ENCODE measurements at regions not wholly inside any gene's neighbourhood (a gene's known extent, or its start where the extent isn't known, plus 50 kb on each side); places are given as distances from the start of the nearest gene placed in this dataset.
"Not testable (repeated sequence)": the region's sequence is repeated elsewhere in the genome, so short reads cannot be mapped to it uniquely, and the experiment has no call there.

DNA sequence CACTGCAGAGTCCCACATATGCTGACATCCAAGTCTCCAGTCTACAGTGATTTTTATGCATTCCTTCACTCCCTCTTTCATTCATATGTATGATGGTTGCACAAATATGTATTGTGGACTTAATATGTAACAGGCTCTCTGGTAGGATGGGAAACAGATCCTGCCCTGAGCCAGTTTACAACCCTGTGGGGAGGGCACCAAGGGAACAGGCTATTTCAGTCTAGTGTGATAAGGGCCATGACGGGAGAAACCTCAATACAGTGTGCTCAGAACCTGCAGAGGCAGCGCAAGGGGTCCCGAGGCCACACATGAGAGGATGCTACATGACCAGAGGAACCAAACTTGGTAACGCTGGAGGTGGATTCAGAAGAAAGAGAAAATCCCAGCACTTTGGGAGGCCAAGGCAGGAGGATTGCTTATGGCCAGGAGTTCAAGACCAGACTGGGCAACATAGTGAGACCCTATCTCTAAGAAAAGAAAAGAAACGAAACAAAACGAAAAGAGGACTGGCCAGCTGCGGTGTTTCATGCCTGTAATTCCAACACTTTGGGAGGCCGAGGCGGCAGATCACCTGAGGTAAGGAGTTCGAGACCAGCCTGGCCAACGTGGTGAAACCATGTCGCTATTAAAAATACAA, 249.8 kb upstream of the JARID2 start:
- no peak for DNase-seq

DNA sequence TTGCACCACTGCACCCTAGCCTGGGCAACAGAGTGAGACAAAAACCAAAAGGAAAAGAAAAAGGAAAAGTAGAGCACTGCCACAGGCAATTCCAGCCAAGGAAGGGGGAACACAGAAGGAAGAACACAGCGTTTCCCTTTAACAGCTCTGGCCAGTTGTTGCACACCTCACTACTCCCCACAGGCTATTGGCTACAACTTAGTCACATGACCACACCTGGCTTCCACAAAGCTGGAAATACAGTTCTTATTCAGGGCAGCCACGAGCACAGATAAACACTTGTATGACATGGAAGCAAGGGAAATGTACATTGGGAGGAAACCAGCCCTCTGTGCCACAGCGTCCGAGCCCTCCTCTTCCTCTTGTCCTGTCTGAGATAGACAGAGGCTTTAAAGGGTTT, 249.0 kb upstream of the JARID2 start:
- DNase-seq, result no peak

- no peak for DNase-seq
These were observed 248.4 kb upstream of the JARID2 start for GRCh38 chr6:14997507-14997906.

- no peak for DNase-seq
These were observed 246.8 kb upstream of the JARID2 start for GRCh38 chr6:14999106-14999505.

GRCh38 chr6:15001326-15001910, 244.5 kb upstream of the JARID2 start:
- peak; percentile 56 to 88 for DNase-seq

- DNase-seq, result no peak
These were observed 237.6 kb upstream of the JARID2 start for GRCh38 chr6:15008269-15008668.

GRCh38 chr6:15014958-15015357, 230.9 kb upstream of the JARID2 start:
- no peak for DNase-seq

DNA sequence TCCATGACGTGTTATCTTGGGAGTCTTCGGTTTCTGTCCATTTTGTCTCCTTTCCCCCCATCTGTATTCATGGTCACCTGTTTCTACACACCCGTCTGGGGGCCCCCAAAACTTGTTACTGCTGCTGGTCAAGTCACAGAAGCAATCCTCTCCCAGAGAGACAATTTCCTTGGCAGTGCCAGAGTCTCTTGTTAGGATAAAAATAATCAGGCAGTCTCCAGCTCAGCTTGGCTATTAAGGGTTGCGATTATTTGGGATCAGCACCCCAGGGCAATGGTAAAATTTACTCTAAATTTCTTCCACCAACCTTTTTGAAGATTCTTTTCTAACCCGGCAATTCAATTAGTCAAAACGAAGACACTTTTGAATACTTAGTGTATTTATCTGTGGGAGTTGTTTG, 229.1 kb upstream of the JARID2 start:
- no peak for DNase-seq

- no peak for DNase-seq
These were observed 228.6 kb upstream of the JARID2 start for GRCh38 chr6:15017261-15017660.

DNA sequence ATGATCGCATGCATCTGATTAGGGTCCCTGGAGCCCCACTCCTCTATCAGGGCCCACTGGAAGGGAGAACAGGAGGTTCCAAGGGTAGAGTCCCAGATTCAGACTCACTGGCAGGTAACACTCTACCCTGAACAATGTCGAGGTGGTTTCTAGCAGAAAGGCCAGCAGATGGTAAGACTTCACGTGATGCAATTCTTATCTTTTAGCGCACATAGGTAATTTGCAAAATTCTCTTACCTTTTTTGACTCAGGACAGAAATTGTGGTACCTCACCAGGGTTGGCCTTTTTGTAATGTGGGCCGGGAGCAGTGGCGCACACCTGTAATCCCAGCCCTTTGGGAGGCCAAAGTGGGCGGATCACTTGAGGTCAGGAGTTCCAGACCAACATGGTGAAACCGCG, 228.1 kb upstream of the JARID2 start:
- no peak for DNase-seq

GRCh38 chr6:15020119-15020770, 225.6 kb upstream of the JARID2 start:
- DNase-seq, result peak; percentile 80 to 85

GRCh38 chr6:15021074-15021473, 224.8 kb upstream of the JARID2 start:
- no peak for DNase-seq

- not testable (repeated sequence) for DNase-seq
These were observed 222.9 kb upstream of the JARID2 start for GRCh38 chr6:15023018-15023417.

DNA sequence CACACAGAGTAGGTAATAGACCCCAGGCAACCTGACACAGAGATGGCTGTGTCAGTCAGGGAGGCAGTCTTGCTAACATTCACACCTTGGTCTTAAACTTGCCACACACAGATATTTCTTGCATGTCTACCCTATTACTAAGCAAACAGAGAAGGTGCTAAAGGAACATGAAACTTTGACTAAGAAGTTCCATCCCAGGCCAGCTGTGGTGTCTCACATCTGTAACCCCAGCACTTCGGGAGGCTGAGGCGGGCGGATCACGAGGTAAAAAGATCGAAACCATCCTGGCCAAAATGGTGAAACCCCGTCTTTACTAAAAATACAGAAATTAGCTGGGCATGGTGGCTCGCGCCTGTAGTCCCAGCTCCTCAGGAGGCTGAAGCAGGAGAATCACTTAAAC, 222.4 kb upstream of the JARID2 start:
- DNase-seq, result no peak

DNA sequence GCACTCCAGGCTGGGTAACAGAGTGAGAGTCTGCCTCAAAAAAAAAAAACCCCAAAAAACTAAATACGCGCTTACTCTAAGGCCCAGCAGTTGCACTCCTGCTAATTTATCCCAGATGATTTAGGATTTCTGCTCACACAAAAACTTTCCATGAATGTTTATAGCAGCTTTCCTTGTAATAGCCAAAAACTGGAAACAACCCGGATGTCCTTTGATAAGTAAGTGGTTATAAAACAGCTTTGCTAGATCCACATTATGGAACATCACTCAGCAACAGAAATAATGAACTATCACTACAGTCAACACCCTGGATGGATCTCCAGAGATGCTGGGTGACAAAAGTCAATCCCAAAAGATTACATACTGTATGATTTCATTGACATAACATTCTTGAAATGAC, 220.4 kb upstream of the JARID2 start:
- no peak for DNase-seq

DNA sequence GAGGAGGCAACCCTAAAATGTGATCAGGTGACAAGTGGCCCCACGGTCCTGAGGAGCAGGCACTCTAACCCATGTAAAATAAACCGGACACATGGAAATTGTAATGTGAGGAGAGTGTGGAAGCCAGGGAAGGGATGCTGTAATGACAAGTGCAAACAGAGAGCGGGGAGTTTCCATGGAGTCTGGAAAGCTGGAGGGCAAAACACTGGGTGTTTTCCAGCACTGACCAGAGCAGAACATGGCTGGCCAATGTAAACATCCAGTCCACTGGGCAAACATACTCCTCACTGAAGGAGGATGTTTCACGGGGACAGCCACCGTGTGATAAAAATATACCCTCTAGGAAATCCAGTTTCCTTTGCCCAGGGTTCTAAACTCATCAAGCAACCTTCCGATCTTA, 219.0 kb upstream of the JARID2 start:
- peak; percentile 87 to 97 for DNase-seq

- DNase-seq, result no peak
These were observed 218.4 kb upstream of the JARID2 start for GRCh38 chr6:15027472-15027871.

- peak in 1 of 2 experiments; percentile 12 for DNase-seq
These were observed 213.9 kb upstream of the JARID2 start for GRCh38 chr6:15032015-15032414.

- peak; percentile 60 to 83 for DNase-seq
These were observed 212.0 kb upstream of the JARID2 start for GRCh38 chr6:15033850-15034203.

GRCh38 chr6:15036690-15037245, 209.1 kb upstream of the JARID2 start:
- peak; percentile 89 to 97 for DNase-seq

GRCh38 chr6:15037253-15037652, 208.6 kb upstream of the JARID2 start:
- DNase-seq, result no peak

GRCh38 chr6:15038013-15038791, 207.7 kb upstream of the JARID2 start:
- peak; percentile 55 to 86 for DNase-seq

DNA sequence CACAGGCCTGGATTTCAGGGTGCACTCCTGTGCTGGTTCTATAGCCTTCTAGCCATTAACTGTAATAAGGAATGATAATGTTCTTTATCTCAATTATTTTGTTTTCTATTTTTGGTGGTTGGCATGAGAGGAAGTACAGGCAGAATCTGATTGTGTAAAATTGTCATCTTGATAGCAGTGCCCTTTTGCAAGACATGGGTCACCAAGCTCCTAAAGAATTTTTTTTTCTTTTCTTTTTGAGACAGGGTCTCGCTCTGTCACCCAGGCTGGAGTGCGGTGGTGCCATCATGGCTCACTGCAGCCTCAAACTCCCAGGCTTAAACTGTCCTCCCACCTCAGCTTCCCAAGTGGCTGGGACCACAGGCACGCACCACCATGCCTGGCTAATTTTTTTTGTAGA, 206.7 kb upstream of the JARID2 start:
- DNase-seq, result no peak

- DNase-seq, result no peak
These were observed 202.9 kb upstream of the JARID2 start for GRCh38 chr6:15042938-15043337.

All from NCI-H524 (cell line).